ENCODE measurements at regions not wholly inside any gene's neighbourhood (a gene's known extent, or its start where the extent isn't known, plus 50 kb on each side); places are given as distances from the start of the nearest gene placed in this dataset.

GRCh38 chr16:59463776-59464175, 729.7 kb upstream of the GOT2 start:
- TF ChIP-seq CTCF (IDR thresholded peaks at IDR 0.05; ENCODE audit: low read depth, low read length, poor library complexity, severe bottlenecking) (no peak), EZH2phosphoT487 (IDR thresholded peaks at IDR 0.05; ENCODE audit: borderline replicate concordance, low read length) (no peak)

Measured in DOHH2 (cell line).